Hepatocyte (in vitro differentiated cells): ENCODE measurements at regions not wholly inside any gene's neighbourhood (a gene's known extent, or its start where the extent isn't known, plus 50 kb on each side); places are given as distances from the start of the nearest gene placed in this dataset.

Experiments used
- DNase-seq: peaks from one replicate; pipeline ENCODE4 v3.0.0-alpha.2; 2016; ENCODE audit warnings: low spot score
- H2AFZ ChIP-seq: fragments of 200-600 bp; sonication (generic); 2 replicates; pipeline ENCODE4 v1.6.0; 2016; ENCODE audit warnings: antibody characterized with exemption, mild to moderate bottlenecking
- H3K27ac ChIP-seq: fragments of 200-600 bp; sonication (generic); 2 replicates; pipeline ENCODE4 v1.5.1; 2016; ENCODE audit warnings: mild to moderate bottlenecking
- H3K27me3 ChIP-seq: fragments of 200-600 bp; sonication (generic); 2 replicates; pipeline ENCODE4 v1.6.1; 2016
- H3K36me3 ChIP-seq: fragments of 200-600 bp; sonication (generic); replicated peaks from 2 replicates; pipeline ENCODE4 v1.5.1; 2016; ENCODE audit warnings: low read depth; ENCODE audit not compliant: insufficient read depth
- H3K4me1 ChIP-seq: fragments of 200-600 bp; sonication (generic); 2 replicates; pipeline ENCODE4 v1.5.1; 2016; ENCODE audit warnings: mild to moderate bottlenecking, moderate library complexity; ENCODE audit not compliant: insufficient read depth
- H3K4me2 ChIP-seq: fragments of 200-600 bp; sonication (generic); 2 replicates; pipeline ENCODE4 v1.6.0; 2016
- H3K4me3 ChIP-seq: fragments of 200-600 bp; sonication (generic); 2 replicates; pipeline ENCODE4 v1.5.1; 2016; ENCODE audit warnings: mild to moderate bottlenecking
- H3K79me2 ChIP-seq: fragments of 200-600 bp; sonication (generic); 2 replicates; pipeline ENCODE4 v1.6.0; 2017; ENCODE audit warnings: mild to moderate bottlenecking
- H3K9me2 ChIP-seq: fragments of 200-600 bp; sonication (generic); replicated peaks from 2 replicates; pipeline ENCODE4 v1.6.0; 2017; ENCODE audit warnings: mild to moderate bottlenecking; ENCODE audit not compliant: insufficient read depth
- H3K9me3 ChIP-seq: fragments of 200-600 bp; sonication (generic); 2 replicates; pipeline ENCODE4 v1.5.1; 2016; ENCODE audit warnings: low read depth, mild to moderate bottlenecking
- H4K20me1 ChIP-seq: fragments of 200-600 bp; sonication (generic); 2 replicates; pipeline ENCODE4 v1.6.0; 2016; ENCODE audit warnings: mild to moderate bottlenecking; ENCODE audit not compliant: insufficient read depth, poor library complexity, severe bottlenecking
- CTCF ChIP-seq: fragments of 200-600 bp; sonication (generic); IDR thresholded peaks from 2 replicates; pipeline ENCODE4 v1.5.1; 2016; ENCODE audit warnings: antibody characterized with exemption, mild to moderate bottlenecking; ENCODE audit not compliant: poor library complexity
- EZH2 ChIP-seq: fragments of 200-600 bp; sonication (generic); IDR thresholded peaks from 2 replicates; pipeline ENCODE4 v1.6.1; 2016; ENCODE audit warnings: antibody characterized with exemption, mild to moderate bottlenecking, borderline replicate concordance
- EZH2phosphoT487 ChIP-seq: fragments of 200-600 bp; sonication (generic); IDR thresholded peaks from one replicate; pipeline ENCODE4 v1.6.1; 2018; ENCODE audit warnings: antibody characterized with exemption, mild to moderate bottlenecking, low read depth, moderate library complexity; ENCODE audit not compliant: unreplicated experiment, severe bottlenecking
- WGBS: methylation state at CpG from one replicate; pipeline ENCODE4 v1.1.6; 2016; ENCODE audit warnings: low lambda C conversion rate; ENCODE audit errors: missing lambda C conversion rate; 5-methylcytosine and 5-hydroxymethylcytosine counted together

DNA sequence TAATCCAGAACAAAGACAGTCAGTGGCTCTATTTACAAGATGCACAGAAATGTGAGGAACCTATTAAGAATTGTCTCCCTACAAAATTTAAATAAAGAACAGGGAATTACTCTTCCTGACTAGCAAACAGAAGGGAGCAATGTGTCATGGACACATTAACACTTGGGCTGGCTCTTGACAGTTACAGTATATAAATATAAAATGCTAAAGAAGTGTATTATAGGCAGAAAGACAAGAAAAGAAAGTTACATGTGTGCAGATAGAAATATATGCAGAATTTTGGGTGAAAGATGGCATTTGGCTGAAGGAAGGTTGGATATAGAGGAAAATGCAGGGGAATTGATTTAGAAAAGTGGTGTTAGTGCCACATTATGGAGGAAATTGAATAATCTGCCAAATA lies 2257.1 kb upstream of the ACO1 start:
- H4K20me1 ChIP-seq, result no peaks in the 10 kb centered on the region
- no peaks in the 10 kb centered on the region for H3K4me1 ChIP-seq
- H3K27ac ChIP-seq, result no peak overlapping the region
- H3K9me3 ChIP-seq, result no peaks in the 10 kb centered on the region
- no peaks in the 10 kb centered on the region for H3K9me2 ChIP-seq
- no peaks in the 10 kb centered on the region for H3K79me2 ChIP-seq
- H3K36me3 ChIP-seq, result no peaks in the 10 kb centered on the region
- TF ChIP-seq EZH2 (no peak), EZH2phosphoT487 (no peak), CTCF (no peak)
- no peak for DNase-seq
- no peak overlapping the region for H3K4me2 ChIP-seq
- H2AFZ ChIP-seq, result no peak overlapping the region
- no peaks in the 10 kb centered on the region for H3K27me3 ChIP-seq
- no peak overlapping the region for H3K4me3 ChIP-seq

DNA sequence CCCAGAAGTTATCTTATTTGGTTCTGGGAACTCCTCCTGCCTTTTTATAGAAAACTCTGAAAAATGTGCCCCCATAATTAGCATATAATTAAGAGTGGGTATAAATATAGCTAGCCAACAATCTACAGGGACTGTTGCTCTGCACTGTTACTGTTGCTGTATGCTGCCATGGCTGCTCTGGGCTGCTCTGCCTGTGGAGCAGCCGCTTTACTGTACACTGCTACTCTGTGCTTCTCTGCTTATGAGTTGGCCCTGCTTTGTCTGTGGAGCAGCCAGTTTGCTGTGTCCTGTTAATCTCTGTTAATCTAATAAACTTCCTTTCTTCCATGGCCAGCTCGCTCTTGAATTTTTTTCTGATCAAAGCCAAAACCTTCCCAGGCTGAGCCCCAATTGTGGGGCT lies 2244.0 kb upstream of the ACO1 start:
- no peaks in the 10 kb centered on the region for H3K9me3 ChIP-seq
- no peaks in the 10 kb centered on the region for H3K79me2 ChIP-seq
- H3K4me3 ChIP-seq, result no peak overlapping the region
- H2AFZ ChIP-seq, result no peak overlapping the region
- no peak overlapping the region for H3K27ac ChIP-seq
- TF ChIP-seq CTCF (no peak), EZH2 (no peak), EZH2phosphoT487 (no peak)
- H3K36me3 ChIP-seq, result no peaks in the 10 kb centered on the region
- H3K4me2 ChIP-seq, result no peak overlapping the region
- DNase-seq, result no peak
- H3K9me2 ChIP-seq, result no peaks in the 10 kb centered on the region
- H3K4me1 ChIP-seq, result no peaks in the 10 kb centered on the region
- no peaks in the 10 kb centered on the region for H3K27me3 ChIP-seq
- 96% methylated on average over 2 of the region's 2 CpGs for WGBS
- H4K20me1 ChIP-seq, result no peaks in the 10 kb centered on the region

- no peak overlapping the region for H3K27ac ChIP-seq
- no peaks in the 10 kb centered on the region for H3K36me3 ChIP-seq
- H3K4me1 ChIP-seq, result no peaks in the 10 kb centered on the region
- no peak overlapping the region for H3K4me3 ChIP-seq
- no peak overlapping the region for H3K4me2 ChIP-seq
- no peak for TF ChIP-seq EZH2
- TF ChIP-seq EZH2phosphoT487, result no peak
- TF ChIP-seq CTCF, result no peak
- H4K20me1 ChIP-seq, result no peaks in the 10 kb centered on the region
- DNase-seq, result no peak
- H3K9me3 ChIP-seq, result no peaks in the 10 kb centered on the region
- H3K79me2 ChIP-seq, result no peaks in the 10 kb centered on the region
- no peak overlapping the region for H2AFZ ChIP-seq
- no peaks in the 10 kb centered on the region for H3K9me2 ChIP-seq
- no peaks in the 10 kb centered on the region for H3K27me3 ChIP-seq
- WGBS, result 87% methylated on average over 7 of the region's 7 CpGs
These were observed 2223.9 kb upstream of the ACO1 start for GRCh38 chr9:30160570-30160969.

- no peaks in the 10 kb centered on the region for H3K36me3 ChIP-seq
These were observed 2212.2 kb upstream of the ACO1 start for GRCh38 chr9:30172206-30172605.

More at GRCh38 chr9:30172206-30172605, 2212.2 kb upstream of the ACO1 start:
- no peaks in the 10 kb centered on the region for H3K27me3 ChIP-seq
- no peak overlapping the region for H3K27ac ChIP-seq
- no peaks in the 10 kb centered on the region for H3K9me2 ChIP-seq
- DNase-seq, result no peak
- H3K79me2 ChIP-seq, result no peaks in the 10 kb centered on the region
- no peak for TF ChIP-seq EZH2
- TF ChIP-seq EZH2phosphoT487, result no peak
- TF ChIP-seq CTCF, result no peak
- 96% methylated on average over 1 of the region's 1 CpG for WGBS
- no peaks in the 10 kb centered on the region for H4K20me1 ChIP-seq
- no peak overlapping the region for H3K4me3 ChIP-seq
- H3K4me2 ChIP-seq, result no peak overlapping the region
- H2AFZ ChIP-seq, result no peak overlapping the region
- H3K4me1 ChIP-seq, result no peaks in the 10 kb centered on the region
- H3K9me3 ChIP-seq, result no peaks in the 10 kb centered on the region
